GM10266 (cell line): ENCODE measurements at regions not wholly inside any gene's neighbourhood (a gene's known extent, or its start where the extent isn't known, plus 50 kb on each side); places are given as distances from the start of the nearest gene placed in this dataset.

ENCODE experiments used
- DNase-seq: peaks from one replicate; pipeline ENCODE4 v3.0.0; 2012; ENCODE audit errors: extremely low spot score
- TF ChIP-seq, protein P1 (sequence below): IDR thresholded peaks from 2 replicates; pipeline ENCODE4 v1.5.1; 2012; ENCODE audit warnings: mild to moderate bottlenecking, low read depth; ENCODE audit not compliant: control insufficient read depth, insufficient read depth; ENCODE audit errors: missing control alignments

DNA sequence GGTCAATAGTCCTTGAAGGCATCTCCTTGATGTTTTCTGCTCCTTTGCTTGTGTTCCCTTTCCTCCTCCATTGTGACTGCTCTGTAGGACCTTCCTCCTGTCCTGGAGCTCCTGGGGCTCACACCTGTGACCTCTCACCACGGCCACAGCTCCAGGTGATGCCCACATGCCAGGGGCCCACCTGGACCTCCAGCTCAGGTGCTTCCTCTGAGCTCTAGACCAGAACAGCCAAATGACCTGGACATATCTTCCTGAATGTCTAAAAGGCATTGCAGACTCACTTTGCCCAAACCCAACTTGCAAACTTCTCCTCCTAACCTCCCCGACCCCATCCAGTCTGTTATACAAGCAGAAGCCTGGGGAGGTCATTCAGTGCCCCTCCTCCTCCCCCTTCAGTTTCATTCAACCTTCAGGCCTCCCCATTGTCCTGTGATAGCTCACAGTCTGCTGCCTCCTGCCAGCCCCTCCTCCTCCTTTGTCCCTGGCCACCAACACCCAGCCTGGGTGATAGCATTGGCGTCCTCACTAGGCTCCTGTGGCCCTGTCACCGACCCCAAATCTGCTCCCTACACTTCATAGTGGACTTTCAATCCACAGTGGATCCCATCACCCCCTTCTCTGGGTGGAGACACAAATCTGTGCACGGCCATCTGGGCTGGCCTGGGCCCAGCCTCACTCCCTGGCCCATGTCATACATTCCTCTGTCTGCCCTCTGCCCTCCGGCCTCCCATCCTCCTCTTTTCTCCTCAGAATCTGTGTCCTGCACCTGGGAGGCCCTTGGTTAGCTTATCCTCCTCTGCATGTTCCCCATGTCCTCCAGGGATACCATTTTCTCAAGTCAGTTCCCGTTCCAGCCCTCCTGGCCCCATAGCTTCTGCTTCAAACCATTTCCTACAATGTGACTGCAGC, 310.4 kb upstream of the HDAC4 start:
- TF ChIP-seq, protein P1, sequence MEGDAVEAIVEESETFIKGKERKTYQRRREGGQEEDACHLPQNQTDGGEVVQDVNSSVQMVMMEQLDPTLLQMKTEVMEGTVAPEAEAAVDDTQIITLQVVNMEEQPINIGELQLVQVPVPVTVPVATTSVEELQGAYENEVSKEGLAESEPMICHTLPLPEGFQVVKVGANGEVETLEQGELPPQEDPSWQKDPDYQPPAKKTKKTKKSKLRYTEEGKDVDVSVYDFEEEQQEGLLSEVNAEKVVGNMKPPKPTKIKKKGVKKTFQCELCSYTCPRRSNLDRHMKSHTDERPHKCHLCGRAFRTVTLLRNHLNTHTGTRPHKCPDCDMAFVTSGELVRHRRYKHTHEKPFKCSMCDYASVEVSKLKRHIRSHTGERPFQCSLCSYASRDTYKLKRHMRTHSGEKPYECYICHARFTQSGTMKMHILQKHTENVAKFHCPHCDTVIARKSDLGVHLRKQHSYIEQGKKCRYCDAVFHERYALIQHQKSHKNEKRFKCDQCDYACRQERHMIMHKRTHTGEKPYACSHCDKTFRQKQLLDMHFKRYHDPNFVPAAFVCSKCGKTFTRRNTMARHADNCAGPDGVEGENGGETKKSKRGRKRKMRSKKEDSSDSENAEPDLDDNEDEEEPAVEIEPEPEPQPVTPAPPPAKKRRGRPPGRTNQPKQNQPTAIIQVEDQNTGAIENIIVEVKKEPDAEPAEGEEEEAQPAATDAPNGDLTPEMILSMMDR = no peak
- DNase-seq = no peak

DNA sequence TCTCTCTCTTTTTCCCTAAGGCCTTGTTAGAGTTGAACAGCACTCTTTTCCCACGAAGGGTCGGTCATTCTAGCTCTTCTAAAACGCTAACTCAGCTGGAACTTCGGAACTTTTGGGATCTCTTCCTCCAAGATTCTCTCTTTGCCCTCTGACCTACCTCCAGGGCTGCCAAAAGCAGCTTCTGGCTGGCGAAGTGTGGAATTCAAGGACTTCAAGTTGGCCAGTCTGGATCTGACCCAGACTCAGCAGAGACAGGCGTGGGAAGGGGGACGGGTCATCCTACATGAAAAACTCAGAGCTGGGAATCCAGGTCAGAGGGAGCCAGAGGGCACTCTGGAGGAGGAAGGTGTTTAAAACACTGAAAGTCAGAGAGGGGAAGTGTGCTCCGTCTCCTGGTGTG, 305.5 kb upstream of the HDAC4 start:
- DNase-seq = no peak
- TF ChIP-seq, protein P1 = no peak

DNA sequence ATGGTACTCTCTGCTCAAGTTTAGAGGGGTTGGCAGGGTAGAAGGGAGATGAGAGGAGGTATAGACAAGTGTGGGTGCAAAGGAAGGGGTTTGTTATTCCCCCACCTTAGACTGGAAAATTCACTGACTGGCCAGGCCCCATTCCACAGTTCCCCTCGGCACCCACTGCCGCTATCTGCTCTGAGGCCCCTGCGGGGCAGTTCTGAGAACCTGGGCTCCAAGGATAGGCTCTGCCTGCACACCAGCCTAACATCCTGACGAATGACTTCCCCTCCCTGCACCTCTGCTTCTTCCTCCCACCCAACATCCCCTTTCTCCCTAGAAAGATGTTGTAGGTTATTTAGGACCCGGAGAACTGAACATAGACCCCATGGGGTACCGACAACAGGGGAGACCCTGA, 303.9 kb upstream of the HDAC4 start:
- no peak for DNase-seq
- TF ChIP-seq, protein P1 = no peak

DNA sequence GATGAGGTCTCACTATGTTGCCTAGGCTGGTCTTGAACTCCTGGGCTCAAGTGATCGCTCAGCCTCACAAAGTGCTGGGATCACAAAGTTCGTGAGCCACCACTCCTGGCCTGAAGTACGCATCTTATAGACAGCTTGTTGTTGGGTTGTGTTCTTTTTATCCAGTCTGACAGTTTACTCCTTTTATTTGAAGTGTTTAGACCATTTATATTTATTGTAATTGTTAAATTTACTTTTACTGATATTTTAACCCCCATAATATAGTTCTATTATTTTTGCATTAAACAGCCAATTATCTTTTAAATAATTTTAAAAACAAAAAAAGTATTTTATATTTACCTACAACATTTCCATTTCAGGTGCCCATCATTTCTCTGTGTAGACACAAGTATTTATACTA, 303.0 kb upstream of the HDAC4 start:
- no peak for DNase-seq
- TF ChIP-seq, protein P1 = no peak

DNA sequence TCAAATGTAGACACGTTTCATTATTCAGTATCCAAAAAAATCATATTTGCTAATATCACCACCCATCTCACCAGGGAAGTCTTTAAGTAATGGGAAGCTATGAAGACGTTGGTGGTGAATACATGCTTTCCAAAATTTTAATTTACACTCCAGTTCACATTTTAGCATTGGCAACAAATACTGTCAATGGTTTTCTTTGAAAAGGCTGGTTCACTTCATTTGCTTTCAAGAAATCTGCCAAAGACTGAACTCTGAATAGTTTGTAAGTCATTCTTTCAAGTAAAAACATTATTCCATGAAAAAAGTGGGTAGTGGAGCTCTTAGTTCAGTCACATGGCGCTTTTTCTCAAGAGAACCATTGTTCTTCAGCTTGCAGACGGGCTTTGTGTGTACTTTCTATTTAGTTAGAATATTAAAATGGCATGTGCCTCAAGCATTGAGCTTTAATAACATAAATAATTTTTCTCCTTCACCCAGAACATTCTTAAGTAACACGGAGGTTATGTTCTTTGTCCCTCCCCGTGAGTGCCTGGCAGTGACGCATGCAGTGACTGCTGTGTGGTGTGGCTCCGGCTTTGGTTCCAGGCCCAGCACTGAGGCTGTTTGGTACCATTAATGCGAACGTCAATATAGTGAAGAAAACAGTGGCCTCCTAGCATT, 300.0 kb upstream of the HDAC4 start:
- DNase-seq = no peak
- TF ChIP-seq, protein P1 = no peak

DNA sequence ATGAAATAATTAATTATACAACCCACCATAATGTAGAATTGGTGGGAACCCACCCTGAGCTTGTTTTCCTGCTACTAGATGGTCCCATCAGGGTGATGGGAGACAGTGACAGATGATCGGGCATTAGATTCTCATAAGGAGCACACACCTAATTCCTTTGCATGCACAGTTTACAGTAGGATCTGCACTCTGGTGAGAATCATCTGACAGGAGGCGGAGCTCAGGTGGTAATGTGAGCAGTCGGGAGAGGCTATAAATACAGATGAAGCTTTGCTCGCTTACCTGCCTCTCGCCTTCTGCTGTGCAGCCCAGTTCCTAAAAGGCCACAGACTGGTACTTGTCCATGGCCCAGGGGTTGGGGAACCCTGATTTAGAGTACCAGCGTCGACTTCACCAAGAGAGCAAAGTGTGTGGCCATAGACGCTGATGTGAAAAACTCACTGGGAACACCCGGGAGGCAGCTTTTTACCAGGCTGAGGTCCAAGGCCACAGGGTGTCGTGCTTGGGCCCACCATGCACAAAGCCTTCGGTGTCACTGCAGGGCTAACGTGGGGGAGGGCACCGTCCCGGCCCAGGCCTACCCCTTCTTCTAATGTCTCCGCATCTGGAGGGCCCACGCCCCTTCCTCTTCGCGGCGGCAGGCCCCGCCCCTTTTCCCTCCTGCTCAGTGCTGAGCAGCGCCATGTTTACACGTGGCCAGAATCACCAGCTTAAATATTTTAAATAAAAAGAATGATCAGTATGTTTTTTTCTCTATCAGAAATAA, 296.8 kb upstream of the HDAC4 start:
- DNase-seq = no peak
- TF ChIP-seq, protein P1 = no peak
